Right atrium auricular region (tissue), 2 donors: ENCODE measurements at regions not wholly inside any gene's neighbourhood (a gene's known extent, or its start where the extent isn't known, plus 50 kb on each side); places are given as distances from the start of the nearest gene placed in this dataset.

ENCODE experiments used
- DNase-seq: peaks from one replicate; pipeline ENCODE4 v3.0.0-alpha.2; 2019; ENCODE audit warnings: low spot score
- H3K27ac ChIP-seq, 2 donors: fragments of 200-600 bp; sonication (generic); 1 replicate in 1 of 2; 2 replicates in 1 of 2; pipeline ENCODE4 v1.5.1; 2016 to 2019
- H3K27me3 ChIP-seq, 2 donors: fragments of 200-600 bp; sonication (generic); one replicate each; pipeline versions ENCODE4 v1.5.1 to v1.6.0; 2017 to 2019
- H3K36me3 ChIP-seq: fragments of 200-600 bp; sonication (generic); one replicate; pipeline ENCODE4 v1.5.1; 2016
- H3K4me1 ChIP-seq, 2 donors: fragments of 200-600 bp; sonication (generic); one replicate each; pipeline versions ENCODE4 v1.5.1 to v1.6.0; 2017 to 2019
- H3K4me3 ChIP-seq, 2 donors: fragments of 200-600 bp; sonication (generic); 1 replicate in 1 of 2; 2 replicates in 1 of 2; pipeline ENCODE4 v1.5.1; 2017 to 2019; ENCODE audit warnings: mild to moderate bottlenecking in 1 of 2, moderate library complexity in 1 of 2
- H3K9me3 ChIP-seq, 2 donors: fragments of 200-600 bp; sonication (generic); one replicate each; pipeline ENCODE4 v1.5.1; 2019
- CTCF ChIP-seq, 2 donors: fragments of 200-600 bp; sonication (generic); IDR thresholded peaks; one replicate each; pipeline ENCODE4 v1.5.1; 2019; ENCODE audit warnings: antibody characterized with exemption in 2 of 2

- Histone ChIP-seq H3K27me3 (no peaks in the 10 kb centered on the region), H3K4me3 (no peak overlapping the region)
- no peak for TF ChIP-seq CTCF (IDR thresholded peaks at IDR 0.05)
These were observed 237.7 kb upstream of the IPO5 start for GRCh38 chr13:97715763-97716162.

GRCh38 chr13:97716746-97717145 lies 236.7 kb upstream of the IPO5 start:
- H3K36me3 ChIP-seq: no peaks in the 10 kb centered on the region
- no peak overlapping the region for H3K27ac ChIP-seq
- no peak for TF ChIP-seq CTCF (IDR thresholded peaks at IDR 0.05)
- no peak for DNase-seq
- no peak overlapping the region for H3K4me3 ChIP-seq
- no peaks in the 10 kb centered on the region for H3K27me3 ChIP-seq
- peaks cover 0 to 11% of the 10 kb centered on the region in 2 donors for H3K9me3 ChIP-seq
- no peaks in the 10 kb centered on the region for H3K4me1 ChIP-seq

More at GRCh38 chr13:97715763-97716162, 237.7 kb upstream of the IPO5 start:
- Histone ChIP-seq H3K4me1 (no peaks in the 10 kb centered on the region), H3K27ac (no peak overlapping the region), H3K36me3 (no peaks in the 10 kb centered on the region), H3K9me3 (peaks cover 0 to 11% of the 10 kb centered on the region in 2 donors)
- no peak for DNase-seq

- Histone ChIP-seq H3K9me3 (no peaks in the 10 kb centered on the region), H3K4me1 (no peaks in the 10 kb centered on the region), H3K27me3 (no peaks in the 10 kb centered on the region), H3K27ac (no peak overlapping the region), H3K4me3 (no peak overlapping the region), H3K36me3 (no peaks in the 10 kb centered on the region)
- no peak for TF ChIP-seq CTCF (IDR thresholded peaks at IDR 0.05)
- no peak for DNase-seq
These were observed 233.7 kb upstream of the IPO5 start for GRCh38 chr13:97719736-97720135.

- Histone ChIP-seq H3K36me3 (no peaks in the 10 kb centered on the region), H3K4me1 (no peaks in the 10 kb centered on the region), H3K4me3 (no peak overlapping the region), H3K27ac (no peak overlapping the region), H3K9me3 (no peaks in the 10 kb centered on the region), H3K27me3 (no peaks in the 10 kb centered on the region)
- no peak for DNase-seq
- no peak for TF ChIP-seq CTCF (IDR thresholded peaks at IDR 0.05)
These were observed 232.6 kb upstream of the IPO5 start for GRCh38 chr13:97720896-97721295.

GRCh38 chr13:97723655-97724054 lies 229.8 kb upstream of the IPO5 start:
- H3K36me3 ChIP-seq: no peaks in the 10 kb centered on the region
- H3K27ac ChIP-seq: no peak overlapping the region
- DNase-seq: no peak
- H3K27me3 ChIP-seq: no peaks in the 10 kb centered on the region
- H3K4me1 ChIP-seq: peaks cover 0 to 9% of the 10 kb centered on the region in 2 donors
- no peak for TF ChIP-seq CTCF (IDR thresholded peaks at IDR 0.05)
- no peaks in the 10 kb centered on the region for H3K9me3 ChIP-seq
- H3K4me3 ChIP-seq: no peak overlapping the region

GRCh38 chr13:97724450-97724849 lies 229.0 kb upstream of the IPO5 start:
- H3K36me3 ChIP-seq: no peaks in the 10 kb centered on the region
- no peak for TF ChIP-seq CTCF (IDR thresholded peaks at IDR 0.05)

More at GRCh38 chr13:97724450-97724849, 229.0 kb upstream of the IPO5 start:
- Histone ChIP-seq H3K4me1 (peaks cover 0 to 9% of the 10 kb centered on the region in 2 donors), H3K27ac (no peak overlapping the region), H3K9me3 (no peaks in the 10 kb centered on the region), H3K27me3 (no peaks in the 10 kb centered on the region), H3K4me3 (no peak overlapping the region)
- DNase-seq: no peak
